ENCODE measurements at regions not wholly inside any gene's neighbourhood (a gene's known extent, or its start where the extent isn't known, plus 50 kb on each side); places are given as distances from the start of the nearest gene placed in this dataset.

DNA sequence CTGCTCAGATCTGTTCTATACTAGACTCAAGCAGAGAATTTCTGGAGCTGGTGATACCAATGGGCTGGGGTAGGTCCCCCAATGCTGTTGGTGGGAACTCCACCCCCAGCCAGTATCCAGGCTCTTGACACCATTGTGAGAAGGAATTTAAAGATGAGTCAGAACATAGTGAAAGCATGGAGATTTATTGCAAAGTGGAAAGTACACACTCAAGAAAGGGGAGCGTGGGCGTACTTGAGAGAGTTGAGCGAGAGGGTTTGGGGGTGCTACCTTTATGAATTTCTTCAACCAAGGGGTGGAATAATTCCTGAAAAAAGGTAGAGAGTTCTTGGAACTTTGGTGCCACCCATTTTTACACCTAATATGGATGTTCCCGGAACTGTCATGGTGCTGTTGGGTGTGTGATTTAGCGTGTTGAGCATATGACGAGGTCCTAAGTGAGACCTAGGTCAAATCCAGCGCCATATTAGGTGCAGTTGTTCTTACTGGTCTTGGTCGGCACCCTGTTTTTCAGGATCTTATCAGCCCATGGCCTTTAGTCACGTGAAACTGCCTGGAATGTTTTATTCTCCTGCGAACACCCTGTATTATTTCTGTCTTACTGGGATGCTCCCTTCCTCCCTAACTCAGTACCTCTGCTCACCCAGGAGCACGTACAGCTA, 122.0 kb upstream of the AHR start:
- TF ChIP-seq, protein P1, sequence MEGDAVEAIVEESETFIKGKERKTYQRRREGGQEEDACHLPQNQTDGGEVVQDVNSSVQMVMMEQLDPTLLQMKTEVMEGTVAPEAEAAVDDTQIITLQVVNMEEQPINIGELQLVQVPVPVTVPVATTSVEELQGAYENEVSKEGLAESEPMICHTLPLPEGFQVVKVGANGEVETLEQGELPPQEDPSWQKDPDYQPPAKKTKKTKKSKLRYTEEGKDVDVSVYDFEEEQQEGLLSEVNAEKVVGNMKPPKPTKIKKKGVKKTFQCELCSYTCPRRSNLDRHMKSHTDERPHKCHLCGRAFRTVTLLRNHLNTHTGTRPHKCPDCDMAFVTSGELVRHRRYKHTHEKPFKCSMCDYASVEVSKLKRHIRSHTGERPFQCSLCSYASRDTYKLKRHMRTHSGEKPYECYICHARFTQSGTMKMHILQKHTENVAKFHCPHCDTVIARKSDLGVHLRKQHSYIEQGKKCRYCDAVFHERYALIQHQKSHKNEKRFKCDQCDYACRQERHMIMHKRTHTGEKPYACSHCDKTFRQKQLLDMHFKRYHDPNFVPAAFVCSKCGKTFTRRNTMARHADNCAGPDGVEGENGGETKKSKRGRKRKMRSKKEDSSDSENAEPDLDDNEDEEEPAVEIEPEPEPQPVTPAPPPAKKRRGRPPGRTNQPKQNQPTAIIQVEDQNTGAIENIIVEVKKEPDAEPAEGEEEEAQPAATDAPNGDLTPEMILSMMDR (optimal IDR thresholded peaks at IDR 0.05 in 1 of 3, IDR thresholded peaks at IDR 0.05 in 1 of 3, conservative IDR thresholded peaks at IDR 0.05 in 1 of 3; ENCODE audit: extremely low read depth in 1 of 3, insufficient read depth in 2 of 3, low read length in 3 of 3): no peak
- no peak for TF ChIP-seq EZH2 (IDR thresholded peaks at IDR 0.05; ENCODE audit: low read length)

Data from keratinocyte (primary cell).